ENCODE measurements at regions not wholly inside any gene's neighbourhood (a gene's known extent, or its start where the extent isn't known, plus 50 kb on each side); places are given as distances from the start of the nearest gene placed in this dataset.

DNA sequence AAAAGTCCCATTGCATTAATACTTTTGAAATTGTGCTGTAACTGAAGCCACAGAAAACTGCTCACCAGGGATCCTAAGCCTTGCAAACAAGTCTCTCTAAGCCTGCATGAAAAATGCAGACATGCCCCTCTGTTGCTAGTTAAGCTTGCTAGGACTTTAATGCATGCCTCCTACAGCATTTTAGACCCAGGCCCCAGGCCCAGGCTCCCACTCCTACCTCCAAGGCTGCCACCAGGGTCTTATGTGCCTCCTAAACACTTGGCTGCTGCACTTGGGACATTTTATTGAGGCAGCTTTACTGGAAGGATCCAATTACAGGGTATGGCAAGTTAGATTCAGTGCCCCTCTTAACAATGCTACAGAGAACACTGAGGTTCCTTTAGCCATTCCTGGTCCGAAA lies 467.3 kb upstream of the CLINT1 start:
- Histone ChIP-seq H3K36me3 (ENCODE audit: control insufficient read depth, insufficient read depth, low read length) (no peaks in the 10 kb centered on the region), H3K27me3 (replicated peaks; ENCODE audit: control insufficient read depth, insufficient read depth, low read length) (no peaks in the 10 kb centered on the region), H3K4me3 (replicated peaks; ENCODE audit: low read depth, low read length) (no peak overlapping the region)
- DNase-seq (ENCODE audit: extremely low read depth, insufficient read length), result no peak
- TF ChIP-seq, protein P1, sequence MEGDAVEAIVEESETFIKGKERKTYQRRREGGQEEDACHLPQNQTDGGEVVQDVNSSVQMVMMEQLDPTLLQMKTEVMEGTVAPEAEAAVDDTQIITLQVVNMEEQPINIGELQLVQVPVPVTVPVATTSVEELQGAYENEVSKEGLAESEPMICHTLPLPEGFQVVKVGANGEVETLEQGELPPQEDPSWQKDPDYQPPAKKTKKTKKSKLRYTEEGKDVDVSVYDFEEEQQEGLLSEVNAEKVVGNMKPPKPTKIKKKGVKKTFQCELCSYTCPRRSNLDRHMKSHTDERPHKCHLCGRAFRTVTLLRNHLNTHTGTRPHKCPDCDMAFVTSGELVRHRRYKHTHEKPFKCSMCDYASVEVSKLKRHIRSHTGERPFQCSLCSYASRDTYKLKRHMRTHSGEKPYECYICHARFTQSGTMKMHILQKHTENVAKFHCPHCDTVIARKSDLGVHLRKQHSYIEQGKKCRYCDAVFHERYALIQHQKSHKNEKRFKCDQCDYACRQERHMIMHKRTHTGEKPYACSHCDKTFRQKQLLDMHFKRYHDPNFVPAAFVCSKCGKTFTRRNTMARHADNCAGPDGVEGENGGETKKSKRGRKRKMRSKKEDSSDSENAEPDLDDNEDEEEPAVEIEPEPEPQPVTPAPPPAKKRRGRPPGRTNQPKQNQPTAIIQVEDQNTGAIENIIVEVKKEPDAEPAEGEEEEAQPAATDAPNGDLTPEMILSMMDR (IDR thresholded peaks at IDR 0.05; ENCODE audit: insufficient read depth, low read length, poor library complexity, severe bottlenecking), result no peak

DNA sequence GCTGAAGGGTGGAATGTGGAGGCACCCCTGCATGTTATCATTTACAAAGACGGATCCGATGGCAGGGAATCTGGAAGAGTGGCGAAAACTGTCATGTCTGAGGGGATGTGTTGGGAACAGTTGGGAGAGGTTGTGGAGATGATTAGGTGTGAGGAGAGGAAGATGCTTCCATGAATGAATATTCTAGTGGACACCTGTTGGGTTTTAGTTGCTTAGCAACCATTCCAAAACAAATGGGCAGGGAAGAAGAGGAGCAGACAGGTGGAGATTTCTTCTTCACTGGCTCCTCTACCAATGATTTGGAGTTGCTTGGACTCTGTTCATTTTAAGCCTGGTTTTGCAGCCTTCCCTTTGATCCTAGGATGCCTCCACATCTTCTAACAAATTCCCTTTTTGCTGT lies 465.3 kb upstream of the CLINT1 start:
- DNase-seq (ENCODE audit: extremely low read depth, insufficient read length), result no peak
- Histone ChIP-seq H3K4me3 (replicated peaks; ENCODE audit: low read depth, low read length) (no peak overlapping the region), H3K36me3 (ENCODE audit: control insufficient read depth, insufficient read depth, low read length) (no peaks in the 10 kb centered on the region), H3K27me3 (replicated peaks; ENCODE audit: control insufficient read depth, insufficient read depth, low read length) (no peaks in the 10 kb centered on the region)
- TF ChIP-seq, protein P1 (IDR thresholded peaks at IDR 0.05; ENCODE audit: insufficient read depth, low read length, poor library complexity, severe bottlenecking), result no peak

DNA sequence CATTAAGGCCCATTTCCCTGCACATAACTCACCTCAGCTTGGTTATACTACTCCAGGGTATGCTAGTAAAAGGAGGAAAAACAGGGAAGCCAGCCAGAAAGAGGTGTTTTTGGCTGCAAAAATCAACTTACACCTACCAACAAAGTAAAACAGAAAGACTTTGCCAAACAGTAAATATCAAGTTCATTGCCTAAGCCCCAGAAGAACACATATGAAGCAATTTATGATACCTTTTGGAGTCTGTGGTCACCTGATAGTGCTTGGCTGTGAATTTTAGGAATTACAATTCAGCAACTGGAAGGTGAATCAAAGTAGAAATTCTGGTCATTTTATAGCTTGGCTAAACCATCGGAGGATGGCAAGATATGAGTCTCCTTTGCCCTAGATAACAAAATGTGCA lies 463.7 kb upstream of the CLINT1 start:
- no peak for DNase-seq (ENCODE audit: extremely low read depth, insufficient read length)
- Histone ChIP-seq H3K36me3 (ENCODE audit: control insufficient read depth, insufficient read depth, low read length) (no peaks in the 10 kb centered on the region), H3K27me3 (replicated peaks; ENCODE audit: control insufficient read depth, insufficient read depth, low read length) (no peaks in the 10 kb centered on the region), H3K4me3 (replicated peaks; ENCODE audit: low read depth, low read length) (no peak overlapping the region)
- TF ChIP-seq, protein P1 (IDR thresholded peaks at IDR 0.05; ENCODE audit: insufficient read depth, low read length, poor library complexity, severe bottlenecking), result no peak

DNA sequence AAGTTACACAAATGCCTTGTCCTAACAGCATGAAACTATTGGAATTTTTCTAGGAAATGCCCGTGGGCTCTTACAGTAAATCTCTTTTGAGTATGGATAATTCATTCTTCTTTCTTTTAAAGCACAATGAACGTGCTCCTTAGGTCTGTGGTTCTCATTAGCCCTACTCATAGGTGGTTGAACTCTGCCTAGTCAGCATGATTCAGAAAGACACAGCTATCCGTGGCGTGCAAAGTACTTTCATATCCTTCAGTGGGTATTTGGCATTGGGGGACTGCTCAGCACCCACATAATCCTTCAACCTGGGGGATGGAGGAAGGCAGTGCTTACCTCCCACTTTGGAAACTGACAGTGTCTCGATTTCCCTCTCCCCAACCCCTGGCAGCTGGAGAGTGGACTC lies 462.0 kb upstream of the CLINT1 start:
- TF ChIP-seq, protein P1 (IDR thresholded peaks at IDR 0.05; ENCODE audit: insufficient read depth, low read length, poor library complexity, severe bottlenecking), result no peak
- DNase-seq (ENCODE audit: extremely low read depth, insufficient read length), result no peak
- H3K27me3 ChIP-seq (replicated peaks; ENCODE audit: control insufficient read depth, insufficient read depth, low read length), result no peaks in the 10 kb centered on the region
- no peak overlapping the region for H3K4me3 ChIP-seq (replicated peaks; ENCODE audit: low read depth, low read length)
- no peaks in the 10 kb centered on the region for H3K36me3 ChIP-seq (ENCODE audit: control insufficient read depth, insufficient read depth, low read length)

DNA sequence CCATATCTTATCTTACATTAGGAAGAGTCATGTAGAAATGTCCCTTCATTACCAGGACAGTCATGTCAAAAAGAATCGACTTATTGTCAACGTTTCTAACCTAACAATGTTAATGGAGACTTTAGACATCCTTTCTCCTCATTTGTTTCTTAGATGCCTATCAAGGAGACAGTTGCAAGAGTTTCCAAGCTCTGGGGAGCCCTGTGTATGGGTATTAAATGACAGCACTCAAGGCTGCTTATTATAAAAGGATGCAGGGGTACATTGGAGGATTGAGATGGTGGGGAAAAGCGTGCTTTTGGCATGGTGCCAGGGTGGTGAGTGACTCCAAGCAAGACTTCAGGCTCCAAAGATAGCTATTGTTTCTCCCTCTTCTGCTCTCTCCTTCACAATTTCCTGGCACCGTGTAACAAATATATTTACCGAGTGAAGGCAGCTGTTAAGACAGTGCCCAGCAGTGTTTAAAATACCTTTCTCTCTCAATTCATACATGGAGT lies 461.3 kb upstream of the CLINT1 start:
- DNase-seq (ENCODE audit: extremely low read depth, insufficient read length), result no peak

More for the DNA sequence above, 461.3 kb upstream of the CLINT1 start:
- Histone ChIP-seq H3K4me3 (replicated peaks; ENCODE audit: low read depth, low read length) (no peak overlapping the region), H3K36me3 (ENCODE audit: control insufficient read depth, insufficient read depth, low read length) (no peaks in the 10 kb centered on the region), H3K27me3 (replicated peaks; ENCODE audit: control insufficient read depth, insufficient read depth, low read length) (no peaks in the 10 kb centered on the region)
- TF ChIP-seq, protein P1 (IDR thresholded peaks at IDR 0.05; ENCODE audit: insufficient read depth, low read length, poor library complexity, severe bottlenecking), result no peak

All from GM06990 (cell line).